ENCODE measurements at regions not wholly inside any gene's neighbourhood (a gene's known extent, or its start where the extent isn't known, plus 50 kb on each side); places are given as distances from the start of the nearest gene placed in this dataset.

GRCh38 chr1:217027403-217028080 lies 304.3 kb upstream of the ESRRG start (continued):
- TF ChIP-seq GATA3 (IDR thresholded peaks at IDR 0.05; ENCODE audit: borderline replicate concordance) (no peak), BCL3 (IDR thresholded peaks at IDR 0.05) (no peak), CEBPB (IDR thresholded peaks at IDR 0.05) (no peak), RFX5 (IDR thresholded peaks at IDR 0.05) (no peak), HOXB5 (CRISPR knock-in tag; IDR thresholded peaks at IDR 0.05) (no peak), EHMT2 (IDR thresholded peaks at IDR 0.05; ENCODE audit: low read depth) (no peak)

GRCh38 chr1:217026531-217026930 lies 303.3 kb upstream of the ESRRG start:
- POLR2A ChIA-PET: no interaction called here
- no peak for FAIRE-seq
- H3K4me2 ChIP-seq: no peak overlapping the region
- no peak for TF ChIP-seq HOXB13 (CRISPR knock-in tag; IDR thresholded peaks at IDR 0.05; ENCODE audit: low read depth)
- no peak for TF ChIP-seq REST (IDR thresholded peaks at IDR 0.05)
- no peak for TF ChIP-seq PBX3 (IDR thresholded peaks at IDR 0.05)
- no peak for TF ChIP-seq MAZ (IDR thresholded peaks at IDR 0.05; ENCODE audit: borderline replicate concordance, low read depth, low read length)
- no peak for TF ChIP-seq EP300 (IDR thresholded peaks at IDR 0.05)
- no peak for TF ChIP-seq SMC3 (IDR thresholded peaks at IDR 0.05)
- no peak for TF ChIP-seq CTCF (IDR thresholded peaks at IDR 0.05)
- no peak for TF ChIP-seq EHF (CRISPR knock-in tag; IDR thresholded peaks at IDR 0.05)
- no peak for TF ChIP-seq ESRRA (IDR thresholded peaks at IDR 0.05; ENCODE audit: borderline replicate concordance, low read length)
- TF ChIP-seq BHLHE40 (IDR thresholded peaks at IDR 0.05; ENCODE audit: low read depth, low read length): no peak
- TF ChIP-seq CEBPB (IDR thresholded peaks at IDR 0.05): no peak
- no peak for TF ChIP-seq TP53 (CRISPR knock-in tag; IDR thresholded peaks at IDR 0.05)
- no peak for TF ChIP-seq FOSL2 (IDR thresholded peaks at IDR 0.05)
- no peak for TF ChIP-seq FOSL2 (CRISPR knock-in tag; IDR thresholded peaks at IDR 0.05)
- TF ChIP-seq POLR2A (IDR thresholded peaks at IDR 0.05; ENCODE audit: low read length): no peak
- no peak for ATAC-seq
- 27% methylated on average over 2 of the region's 2 CpGs for WGBS (ENCODE audit: missing lambda C conversion rate)
- peaks cover 6% of the 10 kb centered on the region; the same call in 1 of the 3 replicates for H3K4me1 ChIP-seq
- H3K27ac ChIP-seq: no peak overlapping the region
- DNase-seq (ENCODE audit: low read depth in 1 of 2, low spot score in 1 of 2): no peak
- no peak overlapping the region for H3K4me3 ChIP-seq
- H3K9me3 ChIP-seq: no peaks in the 10 kb centered on the region
- CTCF ChIA-PET: no interaction called here

Data from A549 (cell line).